Neuronal stem cell (in vitro differentiated cells): ENCODE measurements at regions not wholly inside any gene's neighbourhood (a gene's known extent, or its start where the extent isn't known, plus 50 kb on each side); places are given as distances from the start of the nearest gene placed in this dataset.
A peak's percentile ranks its signal among the peaks of the same experiment; 100 is the strongest.

Experiments used
- DNase-seq: peaks from one replicate; pipeline ENCODE4 v3.0.0-alpha.2; 2013; ENCODE audit warnings: low spot score
- H2AFZ ChIP-seq: one replicate; pipeline ENCODE4 v1.6.1; 2013; ENCODE audit warnings: mild to moderate bottlenecking, low read length, inconsistent platforms
- H2AK5ac ChIP-seq: 2 replicates; pipeline ENCODE4 v1.6.1; 2013; ENCODE audit warnings: low read depth, mild to moderate bottlenecking, inconsistent platforms, low read length, moderate library complexity, mixed read lengths
- H2BK120ac ChIP-seq: 2 replicates; pipeline ENCODE4 v1.6.1; 2013; ENCODE audit warnings: low read depth, mild to moderate bottlenecking, inconsistent platforms, low read length, moderate library complexity, mixed read lengths
- H2BK12ac ChIP-seq: one replicate; pipeline ENCODE4 v1.6.1; 2013; ENCODE audit warnings: low read length, inconsistent platforms
- H2BK15ac ChIP-seq: 2 replicates; pipeline ENCODE4 v1.6.1; 2013; ENCODE audit warnings: mild to moderate bottlenecking, low read length, inconsistent platforms, mixed read lengths
- H2BK5ac ChIP-seq: one replicate; pipeline ENCODE4 v1.6.1; 2013; ENCODE audit warnings: inconsistent platforms, mild to moderate bottlenecking, low read length, moderate library complexity
- H3K14ac ChIP-seq: one replicate; pipeline ENCODE4 v1.6.1; 2013; ENCODE audit warnings: low read length, inconsistent platforms
- H3K18ac ChIP-seq: 2 replicates; pipeline ENCODE4 v1.6.1; 2013; ENCODE audit warnings: low read length, inconsistent platforms
- H3K23ac ChIP-seq: 2 replicates; pipeline ENCODE4 v1.6.1; 2013; ENCODE audit warnings: low read depth, mild to moderate bottlenecking, mixed read lengths, low read length, inconsistent platforms; ENCODE audit not compliant: poor library complexity
- H3K27ac ChIP-seq: replicated peaks from 3 replicates; pipeline ENCODE4 v1.5.1; 2013; ENCODE audit warnings: low read length, inconsistent platforms
- H3K27me3 ChIP-seq, 3 experiments: 2 replicates each; pipeline ENCODE4 v1.6.1; 2013; ENCODE audit warnings: low read length in 3 of 3, mild to moderate bottlenecking in 2 of 3, inconsistent platforms in 1 of 3, low read depth in 1 of 3, mixed read lengths in 1 of 3, moderate library complexity in 1 of 3; ENCODE audit not compliant: control insufficient read depth in 3 of 3, insufficient read depth in 3 of 3
- H3K36me3 ChIP-seq, 2 donors: replicated peaks in 1 of 2; 2 replicates each; pipeline ENCODE4 v1.6.1; 2013; ENCODE audit warnings: low read length in 2 of 2; ENCODE audit not compliant: control insufficient read depth in 2 of 2, insufficient read depth in 2 of 2
- H3K4ac ChIP-seq: 2 replicates; pipeline ENCODE4 v1.6.1; 2013; ENCODE audit warnings: inconsistent platforms, mild to moderate bottlenecking, low read length, moderate library complexity
- H3K4me1 ChIP-seq, 2 donors: 1 replicate in 1 of 2; 2 replicates in 1 of 2; pipeline ENCODE4 v1.6.1; 2013; ENCODE audit warnings: low read length in 2 of 2, low read depth in 1 of 2; ENCODE audit not compliant: control insufficient read depth in 2 of 2, insufficient read depth in 1 of 2
- H3K4me2 ChIP-seq: one replicate; pipeline ENCODE4 v1.6.1; 2013; ENCODE audit warnings: mild to moderate bottlenecking, low read length, inconsistent platforms; ENCODE audit not compliant: insufficient read depth, poor library complexity, severe bottlenecking
- H3K4me3 ChIP-seq, 2 donors: 2 replicates each; pipeline ENCODE4 v1.5.1; 2013; ENCODE audit warnings: low read length in 2 of 2, mild to moderate bottlenecking in 2 of 2, inconsistent platforms in 1 of 2, moderate library complexity in 1 of 2
- H3K79me1 ChIP-seq: one replicate; pipeline ENCODE4 v1.6.1; 2013; ENCODE audit warnings: low read depth, mild to moderate bottlenecking, inconsistent platforms, low read length, moderate library complexity
- H3K9ac ChIP-seq: one replicate; pipeline ENCODE4 v1.6.1; 2013; ENCODE audit warnings: mild to moderate bottlenecking, low read depth, low read length, inconsistent platforms; ENCODE audit not compliant: poor library complexity
- H3K9me3 ChIP-seq, 2 donors: replicated peaks in 1 of 2; 2 replicates each; pipeline versions ENCODE3 to v1.6.1; 2013; ENCODE audit warnings: low read length in 2 of 2, mild to moderate bottlenecking in 2 of 2, inconsistent platforms in 1 of 2, low read depth in 1 of 2, mixed read lengths in 1 of 2, moderate library complexity in 1 of 2; ENCODE audit not compliant: control insufficient read depth in 2 of 2, insufficient read depth in 1 of 2
- H4K8ac ChIP-seq: one replicate; pipeline ENCODE4 v1.6.1; 2013; ENCODE audit warnings: low read depth, mild to moderate bottlenecking, inconsistent platforms, low read length, moderate library complexity
- H4K91ac ChIP-seq: one replicate; pipeline ENCODE4 v1.6.1; 2013; ENCODE audit warnings: low read length, low read depth, mild to moderate bottlenecking, inconsistent platforms; ENCODE audit not compliant: poor library complexity
- WGBS, 2 donors: extraction: QIAGEN DNeasy Blood & Tissue Kit; methylation state at CpG; one replicate each; pipeline ENCODE4 v1.1.7; 2013; ENCODE audit warnings: missing lambda C conversion rate in 2 of 2, mixed read lengths in 1 of 2; ENCODE audit not compliant: insufficient read length in 2 of 2, insufficient replicate concordance in 1 of 2; ENCODE audit errors: extremely low coverage in 2 of 2; 5-methylcytosine and 5-hydroxymethylcytosine counted together

GRCh38 chr14:38629412-38629811, 373.5 kb upstream of the CLEC14A start:
- Histone ChIP-seq H3K27me3 (no peaks in the 10 kb centered on the region), H3K36me3 (no peaks in the 10 kb centered on the region), H2BK15ac (no peak overlapping the region), H3K9me3 (peaks cover 0 to 2% of the 10 kb centered on the region in 2 donors), H3K4me1 (no peaks in the 10 kb centered on the region), H3K18ac (no peak overlapping the region), H3K23ac (no peak overlapping the region), H3K14ac (no peak overlapping the region), H2AFZ (no peak overlapping the region), H3K9ac (no peak overlapping the region), H3K79me1 (no peaks in the 10 kb centered on the region), H2BK5ac (no peak overlapping the region), H3K4me2 (no peak overlapping the region), H4K91ac (no peak overlapping the region), H3K4me3 (no peak overlapping the region), H2BK120ac (no peak overlapping the region), H3K27ac (no peak overlapping the region), H4K8ac (no peak overlapping the region), H2BK12ac (no peak overlapping the region), H3K4ac (no peak overlapping the region), H2AK5ac (no peak overlapping the region)
- WGBS, 2 donors = no CpG with 5 or more reads among the region's 3 CpGs
- no peak for DNase-seq

GRCh38 chr14:38627163-38627562, 371.3 kb upstream of the CLEC14A start:
- H2AFZ ChIP-seq = no peak overlapping the region
- no peak overlapping the region for H3K9ac ChIP-seq
- H4K8ac ChIP-seq = no peak overlapping the region
- peaks cover 0 to 2% of the 10 kb centered on the region in 2 donors for H3K9me3 ChIP-seq
- no peak overlapping the region for H3K18ac ChIP-seq
- no peak overlapping the region for H4K91ac ChIP-seq
- H3K27ac ChIP-seq = no peak overlapping the region
- no peak overlapping the region for H2AK5ac ChIP-seq
- H3K27me3 ChIP-seq = no peaks in the 10 kb centered on the region
- H3K4me3 ChIP-seq = no peak overlapping the region
- no peak for DNase-seq
- H3K14ac ChIP-seq = no peak overlapping the region
- H3K79me1 ChIP-seq = no peaks in the 10 kb centered on the region
- no peaks in the 10 kb centered on the region for H3K4me1 ChIP-seq
- no peak overlapping the region for H3K4me2 ChIP-seq
- no CpG with 5 or more reads among the region's 2 CpGs for WGBS, 2 donors
- no peak overlapping the region for H2BK5ac ChIP-seq
- no peak overlapping the region for H2BK12ac ChIP-seq
- no peak overlapping the region for H3K4ac ChIP-seq
- H2BK120ac ChIP-seq = no peak overlapping the region
- H2BK15ac ChIP-seq = no peak overlapping the region
- no peaks in the 10 kb centered on the region for H3K36me3 ChIP-seq
- no peak overlapping the region for H3K23ac ChIP-seq

GRCh38 chr14:38623661-38624060, 367.8 kb upstream of the CLEC14A start:
- Histone ChIP-seq H3K36me3 (no peaks in the 10 kb centered on the region), H3K9me3 (no peaks in the 10 kb centered on the region), H3K4me3 (no peak overlapping the region), H2BK5ac (no peak overlapping the region), H3K9ac (no peak overlapping the region), H3K18ac (no peak overlapping the region), H4K91ac (no peak overlapping the region), H3K4ac (no peak overlapping the region), H3K23ac (no peak overlapping the region), H3K79me1 (no peaks in the 10 kb centered on the region), H3K4me2 (no peak overlapping the region), H2BK15ac (no peak overlapping the region), H3K27me3 (no peaks in the 10 kb centered on the region), H2BK120ac (no peak overlapping the region), H2AK5ac (no peak overlapping the region), H3K4me1 (no peaks in the 10 kb centered on the region), H4K8ac (no peak overlapping the region), H2AFZ (no peak overlapping the region), H2BK12ac (no peak overlapping the region), H3K27ac (no peak overlapping the region), H3K14ac (no peak overlapping the region)
- no peak for DNase-seq
- WGBS, 2 donors = no CpG with 5 or more reads among the region's 2 CpGs

- Histone ChIP-seq H4K8ac (no peak overlapping the region), H4K91ac (no peak overlapping the region), H2BK5ac (no peak overlapping the region), H3K23ac (no peak overlapping the region), H3K4me2 (no peak overlapping the region), H3K27me3 (no peaks in the 10 kb centered on the region), H3K18ac (no peak overlapping the region), H3K27ac (no peak overlapping the region), H2AK5ac (no peak overlapping the region), H2BK120ac (no peak overlapping the region), H2BK15ac (no peak overlapping the region), H3K36me3 (no peaks in the 10 kb centered on the region), H3K14ac (no peak overlapping the region), H3K4me3 (no peak overlapping the region), H3K4me1 (no peaks in the 10 kb centered on the region), H3K9ac (no peak overlapping the region), H3K79me1 (no peaks in the 10 kb centered on the region), H2AFZ (peak overlapping the region; percentile 73), H3K9me3 (no peaks in the 10 kb centered on the region), H3K4ac (no peak overlapping the region), H2BK12ac (no peak overlapping the region)
- WGBS, 2 donors = no CpG with 5 or more reads among the region's 1 CpG
- no peak for DNase-seq
Observed at GRCh38 chr14:38618514-38618913, 362.6 kb upstream of the CLEC14A start.
